ENCODE measurements at regions not wholly inside any gene's neighbourhood (a gene's known extent, or its start where the extent isn't known, plus 50 kb on each side); places are given as distances from the start of the nearest gene placed in this dataset.

DNA sequence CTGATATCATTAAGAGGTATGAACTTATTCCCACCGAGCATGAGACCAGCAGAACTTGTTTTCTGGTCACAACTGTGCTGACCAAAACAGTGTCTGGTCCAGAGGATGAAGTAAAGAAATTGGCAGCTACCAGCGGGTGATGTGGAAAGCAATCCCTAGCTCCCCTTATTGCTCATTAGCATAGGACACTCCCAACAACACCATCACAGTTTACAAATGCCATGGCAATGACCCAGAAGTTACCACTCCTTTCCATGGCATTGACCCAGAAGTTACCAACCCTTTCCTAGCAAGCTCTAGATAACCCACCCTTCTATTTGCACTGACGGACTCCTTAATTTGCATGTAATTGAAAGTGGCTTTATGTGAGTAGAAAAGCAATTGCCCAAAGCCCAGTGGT lies 1856.1 kb downstream of the OLFM4 start:
- no peak for TF ChIP-seq CTCF (conservative IDR thresholded peaks at IDR 0.05; ENCODE audit: low read depth, low read length)
- no peak for TF ChIP-seq EZH2 (IDR thresholded peaks at IDR 0.05; ENCODE audit: low read length, unreplicated experiment)
- no peak for TF ChIP-seq EZH2phosphoT487 (IDR thresholded peaks at IDR 0.05; ENCODE audit: borderline replicate concordance, low read length)
- ChIA-PET POLR2A (ENCODE audit: unreplicated experiment) (no interaction called here), CTCF (no interaction called here)
- DNase-seq (no peak), ATAC-seq (no peak)
- Histone ChIP-seq H3K27ac (ENCODE audit: low read length) (no peak overlapping the region), H3K79me2 (ENCODE audit: low read length) (no peaks in the 10 kb centered on the region), H3K27me3 (ENCODE audit: low read length) (no peaks in the 10 kb centered on the region), H3K4me3 (ENCODE audit: low read length) (no peak overlapping the region), H2AFZ (ENCODE audit: low read length) (no peak overlapping the region), H3K36me3 (ENCODE audit: low read depth, low read length) (no peaks in the 10 kb centered on the region), H3F3A (ENCODE audit: low read length, unreplicated experiment) (no peaks in the 10 kb centered on the region), H3K4me2 (ENCODE audit: low read length) (no peak overlapping the region), H3K4me1 (ENCODE audit: insufficient read depth, low read length) (no peaks in the 10 kb centered on the region), H3K9ac (ENCODE audit: low read length) (no peak overlapping the region), H3K9me2 (replicated peaks; ENCODE audit: low read length) (no peaks in the 10 kb centered on the region), H3K9me3 (ENCODE audit: low read length) (no peaks in the 10 kb centered on the region), H4K20me1 (ENCODE audit: low read length) (no peaks in the 10 kb centered on the region)
- intact Hi-C loops (cut with micrococcal nuclease): no loop called here
- no TSS peak for BruUV-seq (replicated peaks)

DNA sequence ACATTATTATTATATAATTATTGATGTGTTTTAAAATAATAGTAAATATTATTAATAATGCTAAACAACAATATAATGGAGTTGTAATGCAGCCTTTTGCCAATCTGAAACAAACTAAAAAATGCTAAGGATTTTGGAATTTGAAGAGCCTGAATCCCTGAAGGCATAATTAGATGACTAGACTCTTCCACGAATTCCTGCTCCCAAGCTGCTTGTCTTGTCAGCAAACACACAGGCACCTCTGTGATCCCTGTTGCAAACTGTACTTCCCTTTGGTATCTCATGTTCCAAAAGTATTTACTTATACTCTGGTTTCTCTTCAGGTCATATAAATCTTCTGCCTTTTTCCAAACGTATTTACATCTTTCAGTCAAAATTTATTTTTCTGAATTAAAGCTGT lies 1862.4 kb downstream of the OLFM4 start:
- Histone ChIP-seq H3F3A (ENCODE audit: low read length, unreplicated experiment) (no peaks in the 10 kb centered on the region), H4K20me1 (ENCODE audit: low read length) (no peaks in the 10 kb centered on the region), H3K4me2 (ENCODE audit: low read length) (no peak overlapping the region), H3K27ac (ENCODE audit: low read length) (no peak overlapping the region), H3K36me3 (ENCODE audit: low read depth, low read length) (no peaks in the 10 kb centered on the region), H3K79me2 (ENCODE audit: low read length) (no peaks in the 10 kb centered on the region), H2AFZ (ENCODE audit: low read length) (no peak overlapping the region), H3K4me3 (ENCODE audit: low read length) (no peak overlapping the region), H3K9me3 (ENCODE audit: low read length) (no peaks in the 10 kb centered on the region), H3K4me1 (ENCODE audit: insufficient read depth, low read length) (no peaks in the 10 kb centered on the region), H3K9me2 (replicated peaks; ENCODE audit: low read length) (no peaks in the 10 kb centered on the region), H3K27me3 (ENCODE audit: low read length) (no peaks in the 10 kb centered on the region), H3K9ac (ENCODE audit: low read length) (no peak overlapping the region)
- ATAC-seq (no peak), DNase-seq (no peak)
- no TSS peak for BruUV-seq (replicated peaks)
- no peak for TF ChIP-seq CTCF (conservative IDR thresholded peaks at IDR 0.05; ENCODE audit: low read depth, low read length)
- TF ChIP-seq EZH2phosphoT487 (IDR thresholded peaks at IDR 0.05; ENCODE audit: borderline replicate concordance, low read length): no peak
- no peak for TF ChIP-seq EZH2 (IDR thresholded peaks at IDR 0.05; ENCODE audit: low read length, unreplicated experiment)
- POLR2A ChIA-PET (ENCODE audit: unreplicated experiment): no interaction called here
- CTCF ChIA-PET: no interaction called here
- intact Hi-C loops (cut with micrococcal nuclease): no loop called here

- no peak overlapping the region for H3K27ac ChIP-seq (ENCODE audit: low read length)
- H3K36me3 ChIP-seq (ENCODE audit: low read depth, low read length): no peaks in the 10 kb centered on the region
- no peaks in the 10 kb centered on the region for H3K79me2 ChIP-seq (ENCODE audit: low read length)
- TF ChIP-seq EZH2phosphoT487 (IDR thresholded peaks at IDR 0.05; ENCODE audit: borderline replicate concordance, low read length) (no peak), EZH2 (IDR thresholded peaks at IDR 0.05; ENCODE audit: low read length, unreplicated experiment) (no peak), CTCF (conservative IDR thresholded peaks at IDR 0.05; ENCODE audit: low read depth, low read length) (no peak)
- no peaks in the 10 kb centered on the region for H4K20me1 ChIP-seq (ENCODE audit: low read length)
- DNase-seq (no peak), ATAC-seq (no peak)
- H3K4me3 ChIP-seq (ENCODE audit: low read length): no peak overlapping the region
- intact Hi-C loops (cut with micrococcal nuclease): no loop called here
- no peak overlapping the region for H3K9ac ChIP-seq (ENCODE audit: low read length)
- ChIA-PET POLR2A (ENCODE audit: unreplicated experiment) (no interaction called here), CTCF (no interaction called here)
- no TSS peak for BruUV-seq (replicated peaks)
- no peak overlapping the region for H2AFZ ChIP-seq (ENCODE audit: low read length)
- H3F3A ChIP-seq (ENCODE audit: low read length, unreplicated experiment): no peaks in the 10 kb centered on the region
- no peaks in the 10 kb centered on the region for H3K9me3 ChIP-seq (ENCODE audit: low read length)
- H3K4me2 ChIP-seq (ENCODE audit: low read length): no peak overlapping the region
- H3K27me3 ChIP-seq (ENCODE audit: low read length): no peaks in the 10 kb centered on the region
- no peaks in the 10 kb centered on the region for H3K9me2 ChIP-seq (replicated peaks; ENCODE audit: low read length)
- no peaks in the 10 kb centered on the region for H3K4me1 ChIP-seq (ENCODE audit: insufficient read depth, low read length)
These were observed 1872.7 kb downstream of the OLFM4 start for GRCh38 chr13:54901316-54901715.

All from PC-3 (cell line).